GM23338 (cell line): ENCODE measurements at regions not wholly inside any gene's neighbourhood (a gene's known extent, or its start where the extent isn't known, plus 50 kb on each side); places are given as distances from the start of the nearest gene placed in this dataset.

Experiments used
- ATAC-seq: fragments of 200-7000 bp; cut with Tn5 transposase; 3 replicates; pipeline ENCODE4 v1.9.1; 2020
- DNase-seq: peaks from one replicate; pipeline ENCODE4 v3.0.0-alpha.2; 2015; ENCODE audit warnings: low spot score
- H2AFZ ChIP-seq: fragments of 200-600 bp; sonication (generic); 2 replicates; pipeline ENCODE4 v1.8.0; 2016; ENCODE audit warnings: antibody characterized with exemption, mild to moderate bottlenecking, moderate library complexity
- H3F3A ChIP-seq: fragments of 200-600 bp; sonication (generic); replicated peaks from 2 replicates; pipeline ENCODE4 v1.8.0; 2017; ENCODE audit warnings: antibody characterized with exemption, mixed run types, low read depth
- H3K27ac ChIP-seq: fragments of 200-600 bp; sonication (generic); 2 replicates; pipeline ENCODE4 v1.6.1; 2016; ENCODE audit warnings: low read depth
- H3K27me3 ChIP-seq: fragments of 200-600 bp; sonication (generic); 2 replicates; pipeline ENCODE4 v1.8.0; 2016; ENCODE audit warnings: mild to moderate bottlenecking, mixed run types, moderate library complexity; ENCODE audit not compliant: insufficient read depth
- H3K36me3 ChIP-seq: fragments of 200-600 bp; sonication (generic); 2 replicates; pipeline ENCODE4 v1.8.0; 2016; ENCODE audit warnings: mild to moderate bottlenecking; ENCODE audit not compliant: insufficient read depth
- H3K4me1 ChIP-seq: fragments of 200-600 bp; sonication (generic); 2 replicates; pipeline ENCODE4 v1.8.0; 2016; ENCODE audit warnings: mild to moderate bottlenecking, moderate library complexity; ENCODE audit not compliant: insufficient read depth
- H3K4me2 ChIP-seq: fragments of 200-600 bp; sonication (generic); 2 replicates; pipeline ENCODE4 v1.7.1; 2017; ENCODE audit warnings: mixed run types
- H3K4me3 ChIP-seq: fragments of 200-600 bp; sonication (generic); 2 replicates; pipeline ENCODE4 v1.6.1; 2016; ENCODE audit warnings: mixed run types
- H3K79me2 ChIP-seq: fragments of 200-600 bp; sonication (generic); replicated peaks from 2 replicates; pipeline ENCODE4 v1.8.0; 2017; ENCODE audit warnings: mild to moderate bottlenecking; ENCODE audit not compliant: insufficient read depth
- H3K9me2 ChIP-seq: fragments of 200-600 bp; sonication (generic); 2 replicates; pipeline ENCODE4 v1.8.0; 2017; ENCODE audit not compliant: insufficient read depth
- H4K20me1 ChIP-seq: fragments of 200-600 bp; sonication (generic); replicated peaks from 2 replicates; pipeline ENCODE4 v1.8.0; 2017; ENCODE audit warnings: mild to moderate bottlenecking; ENCODE audit not compliant: insufficient read depth
- H3K27ac Mint-ChIP-seq: 2 replicates; pipeline ENCODE4 v1.8.0; 2020; ENCODE audit warnings: inconsistent platforms, mild to moderate bottlenecking, moderate library complexity, mixed read lengths
- H3K27me3 Mint-ChIP-seq: 3 replicates; pipeline ENCODE4 v1.8.0; 2022; ENCODE audit warnings: low read depth, mild to moderate bottlenecking, moderate library complexity, mixed read lengths, inconsistent platforms; ENCODE audit not compliant: insufficient read depth, poor library complexity
- H3K36me3 Mint-ChIP-seq: 3 replicates; pipeline ENCODE4 v1.8.0; 2021; ENCODE audit warnings: low read depth, mild to moderate bottlenecking, inconsistent platforms, moderate library complexity, mixed read lengths
- H3K4me1 Mint-ChIP-seq: 3 replicates; pipeline ENCODE4 v1.8.0; 2020; ENCODE audit warnings: mild to moderate bottlenecking, inconsistent platforms, mixed read lengths
- H3K4me3 Mint-ChIP-seq: 3 replicates; pipeline ENCODE4 v1.8.0; 2021; ENCODE audit warnings: moderate library complexity, mild to moderate bottlenecking, inconsistent platforms, mixed read lengths
- H3K9me3 Mint-ChIP-seq: 3 replicates; pipeline ENCODE4 v1.8.0; 2020; ENCODE audit warnings: moderate library complexity, mild to moderate bottlenecking, inconsistent platforms, mixed read lengths
- CREB1 ChIP-seq: fragments of 250-450 bp; sonication (Bioruptor Pico); IDR thresholded peaks from 2 replicates; pipeline ENCODE4 v1.5.0; 2020; ENCODE audit warnings: low read depth, mild to moderate bottlenecking, moderate library complexity
- EZH2phosphoT487 ChIP-seq: fragments of 200-600 bp; sonication (generic); IDR thresholded peaks from one replicate; pipeline ENCODE4 v1.8.1; 2018; ENCODE audit warnings: antibody characterized with exemption; ENCODE audit not compliant: unreplicated experiment
- NANOG ChIP-seq: IDR thresholded peaks from 2 replicates; pipeline ENCODE4 v1.6.1; 2016; ENCODE audit warnings: antibody characterized with exemption, borderline replicate concordance
- ZNF114 ChIP-seq: fragments of 250-450 bp; sonication (Bioruptor Pico); IDR thresholded peaks from 2 replicates; pipeline ENCODE4 v1.5.0; 2020; ENCODE audit warnings: mild to moderate bottlenecking, moderate library complexity
- ZNF331 ChIP-seq: fragments of 250-450 bp; sonication (Bioruptor Pico); IDR thresholded peaks from 2 replicates; pipeline ENCODE4 v1.5.0; 2020; ENCODE audit warnings: low read depth, mild to moderate bottlenecking, moderate library complexity
- ZNF462 ChIP-seq: fragments of 250-450 bp; sonication (Bioruptor Pico); IDR thresholded peaks from 2 replicates; pipeline ENCODE4 v1.5.0; 2020; ENCODE audit warnings: mild to moderate bottlenecking, moderate library complexity

DNA sequence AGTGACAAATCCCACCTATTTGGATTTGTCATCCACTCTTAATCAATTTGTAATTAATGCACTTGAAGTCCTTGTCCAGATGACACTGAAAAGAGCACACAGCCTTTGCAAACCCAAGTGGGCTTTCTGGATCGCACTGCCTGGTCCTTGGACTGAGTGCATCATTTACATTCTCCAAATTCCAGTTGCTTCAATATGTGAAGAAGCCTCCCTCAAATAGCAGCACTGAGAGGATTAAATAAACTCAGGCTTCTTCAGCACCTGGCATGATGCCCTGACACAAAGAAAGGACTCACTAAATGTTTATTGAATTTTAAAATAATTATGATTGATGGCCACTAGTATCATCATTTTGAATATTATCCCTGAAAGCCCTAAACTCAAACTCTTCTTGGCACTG, 496.5 kb downstream of the VRK1 start (continued):
- TF ChIP-seq CREB1 (CRISPR knock-in tag) (no peak), ZNF331 (CRISPR knock-in tag) (no peak), ZNF114 (CRISPR knock-in tag) (no peak), ZNF462 (CRISPR knock-in tag) (no peak)

- Mint-ChIP-seq H3K36me3 (no peaks in the 10 kb centered on the region), H3K4me1 (peaks cover 18% of the 10 kb centered on the region), H3K9me3 (no peaks in the 10 kb centered on the region), H3K27ac (no peak overlapping the region), H3K4me3 (no peak overlapping the region), H3K27me3 (peaks cover 2% of the 10 kb centered on the region)
- DNase-seq (no peak), ATAC-seq (no peak)
- Histone ChIP-seq H3K27ac (no peak overlapping the region), H3K9me2 (no peaks in the 10 kb centered on the region), H3K4me1 (peaks cover 8% of the 10 kb centered on the region), H2AFZ (no peak overlapping the region), H3K27me3 (no peaks in the 10 kb centered on the region), H3K79me2 (no peaks in the 10 kb centered on the region), H3K4me2 (no peak overlapping the region), H3F3A (no peaks in the 10 kb centered on the region), H4K20me1 (no peaks in the 10 kb centered on the region), H3K4me3 (no peak overlapping the region), H3K36me3 (no peaks in the 10 kb centered on the region)
- TF ChIP-seq EZH2phosphoT487 (no peak), NANOG (no peak)
Measured at GRCh38 chr14:97295108-97295710, 498.0 kb downstream of the VRK1 start.
